ENCODE measurements at regions not wholly inside any gene's neighbourhood (a gene's known extent, or its start where the extent isn't known, plus 50 kb on each side); places are given as distances from the start of the nearest gene placed in this dataset.

DNA sequence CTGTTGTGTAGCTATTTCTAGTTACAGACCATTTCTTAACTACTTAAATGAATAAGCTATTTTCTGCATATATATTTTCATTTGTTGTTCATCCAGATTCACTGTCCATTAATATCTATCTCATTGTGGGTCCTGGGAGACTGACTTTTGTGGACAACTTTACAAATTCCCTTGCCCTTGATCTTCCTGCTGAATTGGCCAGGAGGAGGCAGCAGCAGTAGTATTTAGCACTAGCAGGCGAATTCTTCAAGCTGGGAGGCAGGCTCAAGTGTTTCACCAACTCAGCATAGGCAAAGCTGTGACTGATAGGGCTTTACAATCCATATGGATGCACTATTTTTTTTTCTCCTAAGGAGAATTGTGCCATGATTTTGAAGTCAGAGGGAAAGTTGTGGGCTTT is 461.0 kb upstream of the NRG3 start:
- TF ChIP-seq, protein P1, sequence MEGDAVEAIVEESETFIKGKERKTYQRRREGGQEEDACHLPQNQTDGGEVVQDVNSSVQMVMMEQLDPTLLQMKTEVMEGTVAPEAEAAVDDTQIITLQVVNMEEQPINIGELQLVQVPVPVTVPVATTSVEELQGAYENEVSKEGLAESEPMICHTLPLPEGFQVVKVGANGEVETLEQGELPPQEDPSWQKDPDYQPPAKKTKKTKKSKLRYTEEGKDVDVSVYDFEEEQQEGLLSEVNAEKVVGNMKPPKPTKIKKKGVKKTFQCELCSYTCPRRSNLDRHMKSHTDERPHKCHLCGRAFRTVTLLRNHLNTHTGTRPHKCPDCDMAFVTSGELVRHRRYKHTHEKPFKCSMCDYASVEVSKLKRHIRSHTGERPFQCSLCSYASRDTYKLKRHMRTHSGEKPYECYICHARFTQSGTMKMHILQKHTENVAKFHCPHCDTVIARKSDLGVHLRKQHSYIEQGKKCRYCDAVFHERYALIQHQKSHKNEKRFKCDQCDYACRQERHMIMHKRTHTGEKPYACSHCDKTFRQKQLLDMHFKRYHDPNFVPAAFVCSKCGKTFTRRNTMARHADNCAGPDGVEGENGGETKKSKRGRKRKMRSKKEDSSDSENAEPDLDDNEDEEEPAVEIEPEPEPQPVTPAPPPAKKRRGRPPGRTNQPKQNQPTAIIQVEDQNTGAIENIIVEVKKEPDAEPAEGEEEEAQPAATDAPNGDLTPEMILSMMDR (IDR thresholded peaks at IDR 0.05; ENCODE audit: low read depth, low read length, poor library complexity, severe bottlenecking), result no peak
- no peak for TF ChIP-seq EZH2phosphoT487 (IDR thresholded peaks at IDR 0.05; ENCODE audit: borderline replicate concordance, low read length)

All from DOHH2 (cell line).